ENCODE measurements at regions not wholly inside any gene's neighbourhood (a gene's known extent, or its start where the extent isn't known, plus 50 kb on each side); places are given as distances from the start of the nearest gene placed in this dataset.
"Not testable (repeated sequence)": the region's sequence is repeated elsewhere in the genome, so short reads cannot be mapped to it uniquely, and the experiment has no call there.

DNA sequence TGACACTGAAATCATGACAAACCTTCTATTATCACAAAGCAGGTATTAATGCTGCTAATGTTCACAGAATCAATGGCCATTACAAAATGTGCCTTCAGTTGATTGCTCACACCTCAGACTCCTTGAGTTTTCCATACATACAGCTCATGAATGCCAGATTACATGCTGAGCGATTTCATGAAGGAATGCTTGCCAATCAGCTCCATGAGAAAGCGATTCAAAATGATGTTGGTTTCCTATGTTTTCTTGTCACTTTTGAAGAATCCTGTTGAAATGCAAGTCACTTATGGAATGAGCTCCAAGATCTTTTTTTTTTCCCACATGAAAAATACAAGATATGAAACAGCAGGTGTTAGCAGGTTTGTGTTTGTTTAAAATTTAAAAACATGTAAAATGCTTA, 68.0 kb upstream of the GPCPD1 start:
- Histone ChIP-seq H3K4me3 (ENCODE audit: low read length) (no peak overlapping the region), H3K9me2 (replicated peaks; ENCODE audit: insufficient read depth, low read length) (no peaks in the 10 kb centered on the region), H3K9ac (ENCODE audit: low read length) (no peak overlapping the region), H3K4me1 (ENCODE audit: low read length) (peaks cover 9% of the 10 kb centered on the region), H3K27ac (ENCODE audit: low read length) (no peak overlapping the region), H3K9me3 (ENCODE audit: low read length) (no peaks in the 10 kb centered on the region), H3K79me2 (ENCODE audit: low read length) (no peaks in the 10 kb centered on the region), H3K27me3 (ENCODE audit: low read length) (no peaks in the 10 kb centered on the region), H3K36me3 (ENCODE audit: insufficient read depth, low read length) (no peaks in the 10 kb centered on the region), H2AFZ (ENCODE audit: low read length) (no peak overlapping the region), H3K4me2 (ENCODE audit: low read depth, low read length, poor library complexity, severe bottlenecking) (no peak overlapping the region), H4K20me1 (ENCODE audit: insufficient read depth, low read depth, low read length) (no peaks in the 10 kb centered on the region)
- DNase-seq, result no peak

DNA sequence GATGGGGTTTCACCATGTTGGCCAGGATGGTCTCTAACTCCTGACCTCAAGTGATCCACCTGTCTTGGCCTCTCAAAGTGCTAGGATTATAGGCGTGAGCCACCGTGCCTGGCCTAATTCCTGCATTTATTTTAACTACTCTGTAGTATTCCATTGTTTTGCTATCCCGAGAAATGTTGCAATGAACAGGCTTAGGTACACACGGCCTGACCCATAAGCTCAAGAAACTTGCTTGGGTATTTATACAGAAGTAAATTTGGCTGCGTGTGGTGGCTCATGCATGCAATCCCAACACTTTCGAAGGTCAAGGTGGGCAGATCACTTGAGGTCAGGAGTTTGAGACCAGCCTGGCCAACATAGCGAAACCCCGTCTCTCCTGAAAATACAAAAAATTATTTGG, 67.1 kb upstream of the GPCPD1 start:
- not testable (repeated sequence) for H3K9me2 ChIP-seq (replicated peaks; ENCODE audit: insufficient read depth, low read length); H3K27ac ChIP-seq (ENCODE audit: low read length); H4K20me1 ChIP-seq (ENCODE audit: insufficient read depth, low read depth, low read length); H3K4me3 ChIP-seq (ENCODE audit: low read length); H3K79me2 ChIP-seq (ENCODE audit: low read length); H3K4me2 ChIP-seq (ENCODE audit: low read depth, low read length, poor library complexity, severe bottlenecking); H3K36me3 ChIP-seq (ENCODE audit: insufficient read depth, low read length); H3K4me1 ChIP-seq (ENCODE audit: low read length); H3K9ac ChIP-seq (ENCODE audit: low read length); H3K9me3 ChIP-seq (ENCODE audit: low read length); H3K27me3 ChIP-seq (ENCODE audit: low read length); H2AFZ ChIP-seq (ENCODE audit: low read length); DNase-seq

DNA sequence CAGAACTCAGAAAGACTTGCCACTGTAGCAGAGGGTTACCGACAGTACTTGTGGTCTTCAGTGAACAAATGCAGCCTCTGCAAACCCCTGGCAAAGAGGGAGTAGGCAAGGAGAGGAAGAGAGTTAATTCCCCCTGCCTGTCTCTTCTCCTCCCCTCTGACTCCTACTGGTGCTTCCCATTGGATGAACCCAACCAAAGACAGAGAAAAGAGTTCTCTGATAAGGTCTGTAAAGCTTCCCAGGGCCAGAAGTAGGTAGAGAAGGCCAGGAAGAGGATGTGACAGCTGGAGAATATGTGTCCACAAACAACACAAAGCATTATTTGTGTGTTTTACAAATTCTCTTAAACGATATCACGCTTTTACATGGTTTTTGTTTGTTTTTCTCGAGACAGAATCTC, 66.6 kb upstream of the GPCPD1 start:
- H3K4me3 ChIP-seq (ENCODE audit: low read length), result no peak overlapping the region
- DNase-seq, result no peak
- H2AFZ ChIP-seq (ENCODE audit: low read length), result no peak overlapping the region
- H3K27me3 ChIP-seq (ENCODE audit: low read length), result no peaks in the 10 kb centered on the region
- no peak overlapping the region for H3K4me2 ChIP-seq (ENCODE audit: low read depth, low read length, poor library complexity, severe bottlenecking)
- H3K36me3 ChIP-seq (ENCODE audit: insufficient read depth, low read length), result no peaks in the 10 kb centered on the region
- H3K4me1 ChIP-seq (ENCODE audit: low read length), result peaks cover 9% of the 10 kb centered on the region
- no peak overlapping the region for H3K27ac ChIP-seq (ENCODE audit: low read length)
- H3K9ac ChIP-seq (ENCODE audit: low read length), result no peak overlapping the region
- no peaks in the 10 kb centered on the region for H3K9me2 ChIP-seq (replicated peaks; ENCODE audit: insufficient read depth, low read length)
- no peaks in the 10 kb centered on the region for H4K20me1 ChIP-seq (ENCODE audit: insufficient read depth, low read depth, low read length)
- no peaks in the 10 kb centered on the region for H3K9me3 ChIP-seq (ENCODE audit: low read length)
- no peaks in the 10 kb centered on the region for H3K79me2 ChIP-seq (ENCODE audit: low read length)

DNA sequence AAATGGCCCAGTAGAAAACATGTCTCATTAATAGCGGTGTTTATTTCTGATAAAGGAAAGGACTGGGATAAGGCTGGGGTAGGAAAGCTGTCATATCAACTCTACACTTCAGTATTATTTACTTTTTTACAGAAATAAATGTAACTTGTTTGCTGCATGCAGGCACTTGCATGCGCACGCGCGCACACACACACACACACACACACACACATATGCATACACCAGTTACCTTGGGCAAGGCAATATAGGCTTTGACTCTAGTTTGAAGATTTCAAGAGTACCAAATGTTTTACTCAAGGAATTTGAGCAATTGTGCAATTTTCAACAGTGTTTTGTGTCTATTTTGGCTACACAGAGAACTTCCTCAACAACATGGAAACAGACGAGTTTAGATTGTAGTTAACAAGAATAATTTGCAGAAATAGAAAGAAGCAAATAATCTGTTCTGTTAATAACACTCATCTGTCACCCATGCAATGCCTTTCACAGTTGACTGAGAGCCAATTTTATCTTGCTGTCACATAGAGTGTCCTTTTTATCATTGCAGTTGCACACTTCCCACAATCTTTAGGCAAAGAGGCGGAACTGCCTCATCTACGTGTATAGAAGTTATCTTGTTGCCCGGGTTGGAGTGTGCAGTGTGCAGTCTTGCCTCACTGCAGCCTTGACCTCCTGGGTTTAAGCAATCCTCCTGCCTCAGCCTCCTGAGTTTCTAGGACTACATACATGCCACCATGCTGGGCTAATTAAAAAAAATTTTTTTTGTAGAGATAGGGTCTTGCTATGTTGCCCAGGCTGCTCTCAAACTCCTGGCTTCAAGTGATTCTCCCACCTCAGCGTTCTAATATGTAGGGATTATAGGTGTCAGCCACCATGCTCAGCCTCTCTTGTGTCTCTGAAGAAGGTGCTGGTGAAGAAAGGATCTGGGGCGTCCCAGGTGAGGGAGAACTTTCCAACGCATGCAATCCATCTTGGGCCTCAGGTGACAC, 64.6 kb upstream of the GPCPD1 start:
- no peak overlapping the region for H3K27ac ChIP-seq (ENCODE audit: low read length)

DNA sequence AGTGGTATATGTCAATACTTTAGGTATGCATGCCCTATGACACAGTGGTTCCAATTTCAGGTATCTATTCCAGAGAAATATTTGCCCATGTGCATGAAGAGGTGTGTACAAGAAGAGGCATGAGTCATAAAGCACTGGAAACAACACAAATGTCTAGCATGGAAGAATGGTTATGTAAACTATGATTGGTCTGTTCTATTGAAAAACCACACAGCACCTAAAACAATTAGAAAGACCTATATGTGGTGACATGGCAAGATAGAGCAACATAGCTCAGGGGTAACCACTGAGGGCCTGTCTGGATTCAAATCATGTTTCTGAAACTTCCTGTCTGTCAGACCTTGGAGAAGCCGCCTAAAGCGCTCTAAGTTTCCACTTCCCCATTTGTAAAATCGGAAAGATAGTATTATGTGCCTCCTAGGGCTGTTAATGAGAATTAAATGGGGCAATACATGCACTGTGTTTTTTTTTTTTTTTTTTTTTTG, 63.4 kb upstream of the GPCPD1 start:
- Histone ChIP-seq H3K4me3 (ENCODE audit: low read length) (no peak overlapping the region), H3K27ac (ENCODE audit: low read length) (no peak overlapping the region), H3K4me1 (ENCODE audit: low read length) (peaks cover 9% of the 10 kb centered on the region), H3K9me3 (ENCODE audit: low read length) (no peaks in the 10 kb centered on the region), H3K9ac (ENCODE audit: low read length) (no peak overlapping the region), H2AFZ (ENCODE audit: low read length) (no peak overlapping the region), H3K9me2 (replicated peaks; ENCODE audit: insufficient read depth, low read length) (no peaks in the 10 kb centered on the region), H3K79me2 (ENCODE audit: low read length) (no peaks in the 10 kb centered on the region), H3K27me3 (ENCODE audit: low read length) (no peaks in the 10 kb centered on the region), H3K36me3 (ENCODE audit: insufficient read depth, low read length) (no peaks in the 10 kb centered on the region), H3K4me2 (ENCODE audit: low read depth, low read length, poor library complexity, severe bottlenecking) (no peak overlapping the region), H4K20me1 (ENCODE audit: insufficient read depth, low read depth, low read length) (no peaks in the 10 kb centered on the region)
- DNase-seq, result peak; percentile 83

More for the DNA sequence above, 64.6 kb upstream of the GPCPD1 start:
- Histone ChIP-seq H4K20me1 (ENCODE audit: insufficient read depth, low read depth, low read length) (no peaks in the 10 kb centered on the region), H3K36me3 (ENCODE audit: insufficient read depth, low read length) (no peaks in the 10 kb centered on the region), H2AFZ (ENCODE audit: low read length) (no peak overlapping the region), H3K4me3 (ENCODE audit: low read length) (no peak overlapping the region), H3K4me1 (ENCODE audit: low read length) (peaks cover 9% of the 10 kb centered on the region), H3K4me2 (ENCODE audit: low read depth, low read length, poor library complexity, severe bottlenecking) (no peak overlapping the region), H3K9me3 (ENCODE audit: low read length) (no peaks in the 10 kb centered on the region), H3K27me3 (ENCODE audit: low read length) (no peaks in the 10 kb centered on the region), H3K9me2 (replicated peaks; ENCODE audit: insufficient read depth, low read length) (no peaks in the 10 kb centered on the region), H3K79me2 (ENCODE audit: low read length) (no peaks in the 10 kb centered on the region), H3K9ac (ENCODE audit: low read length) (no peak overlapping the region)
- DNase-seq, result peak; percentile 75

DNA sequence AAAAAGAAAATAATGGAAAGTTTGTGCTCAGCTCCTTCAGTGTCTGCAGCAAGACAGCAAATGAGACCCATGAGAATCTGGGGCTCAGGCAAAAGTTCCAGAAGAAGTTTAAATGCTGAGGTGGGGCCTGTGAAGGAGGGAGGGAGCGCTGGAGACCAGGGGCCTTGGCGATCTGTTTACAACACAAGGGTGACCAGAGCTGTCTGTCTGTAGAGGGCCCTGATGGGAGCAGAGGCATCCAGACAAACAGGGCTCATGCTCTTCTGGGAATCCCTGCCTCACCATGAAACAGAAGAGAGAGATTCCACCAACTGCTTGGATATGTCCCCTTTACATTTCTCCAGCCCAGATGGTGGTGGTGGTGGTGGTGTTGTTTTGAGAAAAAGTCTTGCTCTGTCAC, 60.1 kb upstream of the GPCPD1 start:
- H3K9me2 ChIP-seq (replicated peaks; ENCODE audit: insufficient read depth, low read length), result no peaks in the 10 kb centered on the region
- no peaks in the 10 kb centered on the region for H3K79me2 ChIP-seq (ENCODE audit: low read length)
- no peak overlapping the region for H3K4me3 ChIP-seq (ENCODE audit: low read length)
- no peaks in the 10 kb centered on the region for H3K9me3 ChIP-seq (ENCODE audit: low read length)
- no peak overlapping the region for H3K9ac ChIP-seq (ENCODE audit: low read length)
- no peak overlapping the region for H3K4me2 ChIP-seq (ENCODE audit: low read depth, low read length, poor library complexity, severe bottlenecking)
- H3K27me3 ChIP-seq (ENCODE audit: low read length), result no peaks in the 10 kb centered on the region
- DNase-seq, result no peak
- H3K4me1 ChIP-seq (ENCODE audit: low read length), result peaks cover 16% of the 10 kb centered on the region
- H3K27ac ChIP-seq (ENCODE audit: low read length), result no peak overlapping the region
- H3K36me3 ChIP-seq (ENCODE audit: insufficient read depth, low read length), result no peaks in the 10 kb centered on the region
- no peak overlapping the region for H2AFZ ChIP-seq (ENCODE audit: low read length)
- H4K20me1 ChIP-seq (ENCODE audit: insufficient read depth, low read depth, low read length), result no peaks in the 10 kb centered on the region

DNA sequence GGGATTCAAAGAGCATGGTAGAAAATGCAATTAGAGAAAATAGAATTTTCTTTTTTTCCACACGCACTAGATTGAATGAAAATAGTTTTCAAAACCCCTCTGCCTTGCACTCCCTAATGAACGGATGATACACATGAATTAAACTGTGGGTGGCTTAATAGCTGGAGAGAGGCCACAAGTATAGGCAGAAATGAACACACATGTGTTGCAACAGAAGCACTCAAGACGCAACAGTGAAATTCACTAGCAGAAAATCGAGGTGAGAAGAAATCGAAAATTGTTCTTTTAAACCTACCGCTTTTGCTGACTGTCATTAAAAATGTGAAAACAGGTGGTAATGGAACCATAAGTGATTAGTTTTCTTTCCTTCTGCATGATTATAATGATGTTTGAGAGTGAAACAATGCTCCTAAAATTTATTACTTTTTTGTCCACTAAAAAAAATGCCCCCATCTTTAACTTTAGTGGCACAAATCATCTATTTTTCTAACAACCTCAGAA, 59.3 kb upstream of the GPCPD1 start:
- Histone ChIP-seq H4K20me1 (ENCODE audit: insufficient read depth, low read depth, low read length) (no peaks in the 10 kb centered on the region), H3K36me3 (ENCODE audit: insufficient read depth, low read length) (no peaks in the 10 kb centered on the region), H2AFZ (ENCODE audit: low read length) (no peak overlapping the region), H3K4me3 (ENCODE audit: low read length) (no peak overlapping the region), H3K9me3 (ENCODE audit: low read length) (no peaks in the 10 kb centered on the region), H3K4me1 (ENCODE audit: low read length) (peaks cover 16% of the 10 kb centered on the region), H3K27ac (ENCODE audit: low read length) (no peak overlapping the region), H3K9me2 (replicated peaks; ENCODE audit: insufficient read depth, low read length) (no peaks in the 10 kb centered on the region), H3K27me3 (ENCODE audit: low read length) (no peaks in the 10 kb centered on the region), H3K9ac (ENCODE audit: low read length) (no peak overlapping the region), H3K4me2 (ENCODE audit: low read depth, low read length, poor library complexity, severe bottlenecking) (no peak overlapping the region), H3K79me2 (ENCODE audit: low read length) (no peaks in the 10 kb centered on the region)
- no peak for DNase-seq

DNA sequence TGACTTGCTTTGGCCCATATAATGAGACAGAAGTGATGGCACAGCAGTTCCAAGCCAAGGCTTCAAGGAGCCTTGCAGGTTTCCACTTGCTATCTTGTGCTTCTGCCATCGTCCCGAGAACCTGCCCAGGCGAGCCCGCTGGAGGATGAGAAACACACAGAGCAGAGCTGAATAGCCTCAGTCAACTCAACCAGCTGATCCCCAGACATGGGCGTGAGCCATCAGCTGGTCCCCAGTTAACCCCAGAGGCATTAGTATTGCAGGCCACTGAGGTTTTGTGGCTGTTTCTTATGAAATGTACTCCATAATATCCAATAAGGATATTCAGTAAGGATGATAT, 57.7 kb upstream of the GPCPD1 start:
- Histone ChIP-seq H4K20me1 (ENCODE audit: insufficient read depth, low read depth, low read length) (no peaks in the 10 kb centered on the region), H3K9me2 (replicated peaks; ENCODE audit: insufficient read depth, low read length) (no peaks in the 10 kb centered on the region), H3K27me3 (ENCODE audit: low read length) (no peaks in the 10 kb centered on the region), H3K9ac (ENCODE audit: low read length) (no peak overlapping the region), H3K79me2 (ENCODE audit: low read length) (no peaks in the 10 kb centered on the region), H3K4me2 (ENCODE audit: low read depth, low read length, poor library complexity, severe bottlenecking) (no peak overlapping the region), H3K9me3 (ENCODE audit: low read length) (no peaks in the 10 kb centered on the region), H3K27ac (ENCODE audit: low read length) (no peak overlapping the region), H3K4me3 (ENCODE audit: low read length) (no peak overlapping the region), H3K36me3 (ENCODE audit: insufficient read depth, low read length) (no peaks in the 10 kb centered on the region), H2AFZ (ENCODE audit: low read length) (no peak overlapping the region), H3K4me1 (ENCODE audit: low read length) (peaks cover 6% of the 10 kb centered on the region)
- no peak for DNase-seq

Data from Karpas-422 (cell line).